Stimulated activated CD4-positive, alpha-beta T cell treated with anti-CD3 and anti-CD28 coated beads, TNF-alpha, amount 100 ng/mL, for 4 hours (primary cell): ENCODE measurements at regions not wholly inside any gene's neighbourhood (a gene's known extent, or its start where the extent isn't known, plus 50 kb on each side); places are given as distances from the start of the nearest gene placed in this dataset.

Experiments
- DNase-seq, 3 experiments: peaks; one replicate each; pipeline ENCODE4 v3.0.0-alpha.2; 2020; ENCODE audit warnings: low read depth in 3 of 3

- DNase-seq: no peak
Measured at GRCh38 chr2:239715606-239716005, 309.5 kb downstream of the NDUFA10 start.

- no peak for DNase-seq
Measured at GRCh38 chr2:239715202-239715601, 309.9 kb downstream of the NDUFA10 start.

- DNase-seq: no peak
Measured at GRCh38 chr2:239714116-239714515, 311.0 kb downstream of the NDUFA10 start.

- no peak for DNase-seq
Measured at GRCh38 chr2:239712755-239713154, 311.9 kb upstream of the HDAC4 start.

GRCh38 chr2:239711911-239712570 lies 311.2 kb upstream of the HDAC4 start:
- DNase-seq: no peak

- DNase-seq: no peak
Measured at GRCh38 chr2:239710953-239711861, 310.4 kb upstream of the HDAC4 start.

GRCh38 chr2:239706367-239706766 lies 305.5 kb upstream of the HDAC4 start:
- no peak for DNase-seq

- DNase-seq: no peak
Measured at GRCh38 chr2:239704737-239705136, 303.9 kb upstream of the HDAC4 start.

- DNase-seq: no peak
Measured at GRCh38 chr2:239703834-239704233, 303.0 kb upstream of the HDAC4 start.

GRCh38 chr2:239700686-239701345 lies 300.0 kb upstream of the HDAC4 start:
- DNase-seq: no peak

- no peak for DNase-seq
Measured at GRCh38 chr2:239697399-239698164, 296.8 kb upstream of the HDAC4 start.

GRCh38 chr2:239696559-239697207 lies 295.9 kb upstream of the HDAC4 start:
- no peak for DNase-seq

GRCh38 chr2:239695728-239696240 lies 295.0 kb upstream of the HDAC4 start:
- DNase-seq: no peak

- no peak for DNase-seq
Measured at GRCh38 chr2:239695106-239695727, 294.4 kb upstream of the HDAC4 start.

- DNase-seq: no peak
Measured at GRCh38 chr2:239694487-239694886, 293.7 kb upstream of the HDAC4 start.

- no peak for DNase-seq
Measured at GRCh38 chr2:239693761-239694415, 293.1 kb upstream of the HDAC4 start.

GRCh38 chr2:239693330-239693729 lies 292.5 kb upstream of the HDAC4 start:
- no peak for DNase-seq

- DNase-seq: no peak
Measured at GRCh38 chr2:239692919-239693318, 292.1 kb upstream of the HDAC4 start.

- DNase-seq: no peak
Measured at GRCh38 chr2:239692362-239692851, 291.6 kb upstream of the HDAC4 start.

- no peak for DNase-seq
Measured at GRCh38 chr2:239691720-239692119, 290.9 kb upstream of the HDAC4 start.
